ENCODE measurements at regions not wholly inside any gene's neighbourhood (a gene's known extent, or its start where the extent isn't known, plus 50 kb on each side); places are given as distances from the start of the nearest gene placed in this dataset.

- DNase-seq (ENCODE audit: low spot score), result no peak
- no peak for TF ChIP-seq CTCF (IDR thresholded peaks at IDR 0.05)
- no peaks in the 10 kb centered on the region for H3K4me1 ChIP-seq
- no peaks in the 10 kb centered on the region for H3K9me3 ChIP-seq
- H3K27ac ChIP-seq, result no peak overlapping the region
- H3K4me3 ChIP-seq, result no peak overlapping the region
- H3K27me3 ChIP-seq, result no peaks in the 10 kb centered on the region
- H3K36me3 ChIP-seq, result no peaks in the 10 kb centered on the region
Observed at GRCh38 chr21:31502537-31503143, 156.9 kb upstream of the SOD1 start.

- H3K36me3 ChIP-seq, result no peaks in the 10 kb centered on the region
- DNase-seq (ENCODE audit: low spot score), result no peak
- H3K4me1 ChIP-seq, result no peaks in the 10 kb centered on the region
- H3K27ac ChIP-seq, result no peak overlapping the region
- no peaks in the 10 kb centered on the region for H3K9me3 ChIP-seq
- H3K27me3 ChIP-seq, result no peaks in the 10 kb centered on the region
- no peak for TF ChIP-seq CTCF (IDR thresholded peaks at IDR 0.05)
- no peak overlapping the region for H3K4me3 ChIP-seq
Observed at GRCh38 chr21:31501926-31502325, 157.6 kb upstream of the SOD1 start.

GRCh38 chr21:31500982-31501381 lies 156.9 kb upstream of the TIAM1 start:
- Histone ChIP-seq H3K4me1 (no peaks in the 10 kb centered on the region), H3K9me3 (no peaks in the 10 kb centered on the region), H3K27ac (no peak overlapping the region), H3K27me3 (no peaks in the 10 kb centered on the region), H3K4me3 (no peak overlapping the region), H3K36me3 (no peaks in the 10 kb centered on the region)
- TF ChIP-seq CTCF (IDR thresholded peaks at IDR 0.05), result no peak
- DNase-seq (ENCODE audit: low spot score), result no peak

- H3K27me3 ChIP-seq, result no peaks in the 10 kb centered on the region
- no peaks in the 10 kb centered on the region for H3K9me3 ChIP-seq
- no peaks in the 10 kb centered on the region for H3K4me1 ChIP-seq
- no peak overlapping the region for H3K4me3 ChIP-seq
- no peak for TF ChIP-seq CTCF (IDR thresholded peaks at IDR 0.05)
- no peak overlapping the region for H3K27ac ChIP-seq
- no peak for DNase-seq (ENCODE audit: low spot score)
- no peaks in the 10 kb centered on the region for H3K36me3 ChIP-seq
Observed at GRCh38 chr21:31500071-31500470, 156.0 kb upstream of the TIAM1 start.

GRCh38 chr21:31498985-31499384 lies 154.9 kb upstream of the TIAM1 start:
- H3K9me3 ChIP-seq, result no peaks in the 10 kb centered on the region
- H3K4me1 ChIP-seq, result no peaks in the 10 kb centered on the region
- H3K27me3 ChIP-seq, result no peaks in the 10 kb centered on the region
- no peak for DNase-seq (ENCODE audit: low spot score)
- no peak for TF ChIP-seq CTCF (IDR thresholded peaks at IDR 0.05)
- H3K36me3 ChIP-seq, result no peaks in the 10 kb centered on the region
- no peak overlapping the region for H3K4me3 ChIP-seq
- H3K27ac ChIP-seq, result no peak overlapping the region

- TF ChIP-seq CTCF (IDR thresholded peaks at IDR 0.05), result no peak
- no peaks in the 10 kb centered on the region for H3K36me3 ChIP-seq
- H3K27ac ChIP-seq, result no peak overlapping the region
- no peak overlapping the region for H3K4me3 ChIP-seq
- no peak for DNase-seq (ENCODE audit: low spot score)
- H3K27me3 ChIP-seq, result no peaks in the 10 kb centered on the region
- no peaks in the 10 kb centered on the region for H3K4me1 ChIP-seq
- H3K9me3 ChIP-seq, result no peaks in the 10 kb centered on the region
Observed at GRCh38 chr21:31497914-31498313, 153.9 kb upstream of the TIAM1 start.

All from right atrium auricular region (tissue), 2 donors.